Stimulated activated CD4-positive, alpha-beta T cell treated with anti-CD3 and anti-CD28 coated beads, Interleukin-2, amount 100 ng/mL, for 48 hours (primary cell): ENCODE measurements at regions not wholly inside any gene's neighbourhood (a gene's known extent, or its start where the extent isn't known, plus 50 kb on each side); places are given as distances from the start of the nearest gene placed in this dataset.

Source experiments
- DNase-seq, 2 donors: peaks; one replicate each; pipeline ENCODE4 v3.0.0-alpha.2; 2020

GRCh38 chr11:11173316-11174025, 179.6 kb downstream of the CSNK2A3 start:
- DNase-seq, result no peak

GRCh38 chr11:11171854-11172253, 181.2 kb downstream of the CSNK2A3 start:
- no peak for DNase-seq

GRCh38 chr11:11171285-11171684, 181.8 kb downstream of the CSNK2A3 start:
- no peak for DNase-seq

- DNase-seq, result no peak
Measured at GRCh38 chr11:11170352-11171084, 182.5 kb downstream of the CSNK2A3 start.

- no peak for DNase-seq
Measured at GRCh38 chr11:11169715-11170351, 183.2 kb downstream of the CSNK2A3 start.

GRCh38 chr11:11167806-11168205, 185.2 kb downstream of the CSNK2A3 start:
- DNase-seq, result no peak

GRCh38 chr11:11164334-11164690, 188.7 kb downstream of the CSNK2A3 start:
- DNase-seq, result no peak

- no peak for DNase-seq
Measured at GRCh38 chr11:11163669-11164333, 189.2 kb downstream of the CSNK2A3 start.

- DNase-seq, result no peak
Measured at GRCh38 chr11:11163236-11163635, 189.8 kb downstream of the CSNK2A3 start.

GRCh38 chr11:11157185-11157584, 195.9 kb downstream of the CSNK2A3 start:
- peak in 1 of 2 donors; percentile 22 for DNase-seq

GRCh38 chr11:11155962-11156815, 196.9 kb downstream of the CSNK2A3 start:
- DNase-seq, result peak; percentile 54 to 57

GRCh38 chr11:11152877-11153276, 200.2 kb downstream of the CSNK2A3 start:
- no peak for DNase-seq

GRCh38 chr11:11149671-11150459, 203.2 kb downstream of the CSNK2A3 start:
- no peak for DNase-seq

- no peak for DNase-seq
Measured at GRCh38 chr11:11148596-11148995, 204.5 kb downstream of the CSNK2A3 start.

GRCh38 chr11:11148104-11148509, 204.9 kb downstream of the CSNK2A3 start:
- DNase-seq, result no peak

GRCh38 chr11:11146830-11147229, 206.2 kb downstream of the CSNK2A3 start:
- DNase-seq, result no peak

- DNase-seq, result no peak
Measured at GRCh38 chr11:11143849-11144248, 209.2 kb downstream of the CSNK2A3 start.

GRCh38 chr11:11142430-11142829, 210.6 kb downstream of the CSNK2A3 start:
- DNase-seq, result no peak

- DNase-seq, result no peak
Measured at GRCh38 chr11:11141065-11141464, 212.0 kb downstream of the CSNK2A3 start.

- DNase-seq, result no peak
Measured at GRCh38 chr11:11140510-11140909, 212.5 kb downstream of the CSNK2A3 start.

- no peak for DNase-seq
Measured at GRCh38 chr11:11137339-11137738, 215.7 kb downstream of the CSNK2A3 start.
